ENCODE measurements at regions not wholly inside any gene's neighbourhood (a gene's known extent, or its start where the extent isn't known, plus 50 kb on each side); places are given as distances from the start of the nearest gene placed in this dataset.

DNA sequence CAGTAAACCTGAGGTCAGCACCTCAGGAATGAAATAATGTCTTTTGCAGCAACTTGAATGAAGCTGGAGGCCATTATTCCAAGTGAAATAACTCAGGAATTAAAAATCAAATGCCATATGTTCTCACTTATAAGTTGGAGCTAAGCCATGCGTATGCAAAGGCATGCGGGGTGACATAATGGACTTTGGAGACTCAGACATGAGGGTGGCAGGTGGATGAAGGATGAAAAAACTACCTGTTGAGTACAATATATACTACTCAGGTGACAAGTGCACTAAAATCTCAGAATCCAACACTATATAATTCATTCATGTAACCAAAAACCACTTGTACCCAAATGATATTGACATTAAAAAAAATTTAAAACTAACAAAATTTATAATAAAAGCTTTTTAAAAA lies 1416.9 kb downstream of the UQCRFS1 start:
- TF ChIP-seq, protein P1, sequence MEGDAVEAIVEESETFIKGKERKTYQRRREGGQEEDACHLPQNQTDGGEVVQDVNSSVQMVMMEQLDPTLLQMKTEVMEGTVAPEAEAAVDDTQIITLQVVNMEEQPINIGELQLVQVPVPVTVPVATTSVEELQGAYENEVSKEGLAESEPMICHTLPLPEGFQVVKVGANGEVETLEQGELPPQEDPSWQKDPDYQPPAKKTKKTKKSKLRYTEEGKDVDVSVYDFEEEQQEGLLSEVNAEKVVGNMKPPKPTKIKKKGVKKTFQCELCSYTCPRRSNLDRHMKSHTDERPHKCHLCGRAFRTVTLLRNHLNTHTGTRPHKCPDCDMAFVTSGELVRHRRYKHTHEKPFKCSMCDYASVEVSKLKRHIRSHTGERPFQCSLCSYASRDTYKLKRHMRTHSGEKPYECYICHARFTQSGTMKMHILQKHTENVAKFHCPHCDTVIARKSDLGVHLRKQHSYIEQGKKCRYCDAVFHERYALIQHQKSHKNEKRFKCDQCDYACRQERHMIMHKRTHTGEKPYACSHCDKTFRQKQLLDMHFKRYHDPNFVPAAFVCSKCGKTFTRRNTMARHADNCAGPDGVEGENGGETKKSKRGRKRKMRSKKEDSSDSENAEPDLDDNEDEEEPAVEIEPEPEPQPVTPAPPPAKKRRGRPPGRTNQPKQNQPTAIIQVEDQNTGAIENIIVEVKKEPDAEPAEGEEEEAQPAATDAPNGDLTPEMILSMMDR (IDR thresholded peaks at IDR 0.05; ENCODE audit: low read depth, low read length), result no peak
- no peak for TF ChIP-seq POLR2A (IDR thresholded peaks at IDR 0.05; ENCODE audit: extremely low read depth, insufficient read length)
